IMR-90 (cell line): ENCODE measurements at regions not wholly inside any gene's neighbourhood (a gene's known extent, or its start where the extent isn't known, plus 50 kb on each side); places are given as distances from the start of the nearest gene placed in this dataset.

Experiments used
- ATAC-seq: fragments of 200-7000 bp; cut with Tn5 transposase; 2 replicates; pipeline ENCODE4 v1.9.1; 2020; ENCODE audit warnings: low read depth, mild to moderate bottlenecking, moderate library complexity
- BruUV-seq: library from RNA; stranded (reverse); fragments of 400-500 nt; replicated peaks from 2 replicates; lab custom pipeline; 2021; lab: Mats Ljungman, UMichigan
- CTCF ChIA-PET: fragments of 300-600 bp; formaldehyde crosslinking; extraction: SDS; loops from one replicate; lab custom pipeline; 2021; ENCODE audit warnings: antibody characterized with exemption; lab: Yijun Ruan, JAX
- POLR2A ChIA-PET: fragments of 300-600 bp; sonication (Branson Sonifier 250); formaldehyde crosslinking; loops from one replicate; lab custom pipeline; 2022; ENCODE audit warnings: antibody characterized with exemption; ENCODE audit not compliant: unreplicated experiment; lab: Charles Lee
- DNase-seq: peaks from one replicate; pipeline ENCODE4 v3.0.0; 2013
- H2AFZ ChIP-seq: replicated peaks from 2 replicates; pipeline ENCODE3; 2013; ENCODE audit warnings: low read length, mild to moderate bottlenecking; ENCODE audit not compliant: poor library complexity
- H2AK5ac ChIP-seq: 2 replicates; pipeline ENCODE4 v1.6.1; 2013; ENCODE audit warnings: low read depth, low read length, inconsistent platforms
- H2AK9ac ChIP-seq: replicated peaks from 2 replicates; pipeline ENCODE3; 2013; ENCODE audit warnings: mild to moderate bottlenecking, low read depth, low read length, moderate library complexity; ENCODE audit not compliant: poor library complexity
- H2BK120ac ChIP-seq: 2 replicates; pipeline ENCODE4 v1.6.1; 2013; ENCODE audit warnings: low read depth, low read length, inconsistent platforms
- H2BK15ac ChIP-seq: 3 replicates; pipeline ENCODE4 v1.6.1; 2013; ENCODE audit warnings: low read depth, low read length, inconsistent platforms
- H2BK20ac ChIP-seq: 2 replicates; pipeline ENCODE4 v1.6.1; 2013; ENCODE audit warnings: low read depth, mild to moderate bottlenecking, inconsistent platforms, low read length, moderate library complexity
- H2BK5ac ChIP-seq: 2 replicates; pipeline ENCODE4 v1.6.1; 2013; ENCODE audit warnings: mild to moderate bottlenecking, low read depth, low read length, inconsistent platforms; ENCODE audit not compliant: poor library complexity, severe bottlenecking
- H3K14ac ChIP-seq: replicated peaks from 2 replicates; pipeline ENCODE4 v1.6.1; 2013; ENCODE audit warnings: low read depth, low read length, inconsistent platforms
- H3K18ac ChIP-seq: 2 replicates; pipeline ENCODE4 v1.6.1; 2013; ENCODE audit warnings: low read depth, low read length, control low read depth
- H3K23ac ChIP-seq: 2 replicates; pipeline ENCODE4 v1.6.1; 2013; ENCODE audit warnings: low read depth, low read length, inconsistent platforms
- H3K27ac ChIP-seq: 2 replicates; pipeline ENCODE4 v1.5.1; 2013; ENCODE audit warnings: mild to moderate bottlenecking, control low read depth, low read length; ENCODE audit not compliant: insufficient read depth
- H3K27me3 ChIP-seq: 2 replicates; pipeline ENCODE4 v1.6.1; 2013; ENCODE audit warnings: low read length; ENCODE audit not compliant: control insufficient read depth, insufficient read depth
- H3K36me3 ChIP-seq: 2 replicates; pipeline ENCODE4 v1.6.1; 2013; ENCODE audit warnings: low read length, mixed read lengths; ENCODE audit not compliant: control insufficient read depth, insufficient read depth
- H3K4ac ChIP-seq: 2 replicates; pipeline ENCODE4 v1.6.1; 2013; ENCODE audit warnings: low read depth, low read length, inconsistent platforms
- H3K4me1 ChIP-seq: 2 replicates; pipeline ENCODE4 v1.6.1; 2013; ENCODE audit warnings: low read length, mixed read lengths; ENCODE audit not compliant: control insufficient read depth, insufficient read depth
- H3K4me2 ChIP-seq: 2 replicates; pipeline ENCODE4 v1.6.1; 2013; ENCODE audit warnings: low read depth, mild to moderate bottlenecking, control low read depth, low read length, moderate library complexity
- H3K4me3 ChIP-seq: 2 replicates; pipeline ENCODE4 v1.5.1; 2013; ENCODE audit warnings: low read depth, mild to moderate bottlenecking, control low read depth, low read length, moderate library complexity; ENCODE audit not compliant: insufficient read depth
- H3K56ac ChIP-seq: 2 replicates; pipeline ENCODE4 v1.6.1; 2013; ENCODE audit warnings: low read length, inconsistent platforms; ENCODE audit not compliant: insufficient read depth; ENCODE audit errors: extremely low read depth
- H3K79me1 ChIP-seq, 2 experiments: 2 replicates each; pipeline ENCODE4 v1.6.1; 2013; ENCODE audit warnings: low read length in 2 of 2, inconsistent platforms in 1 of 2, low read depth in 1 of 2
- H3K9ac ChIP-seq: 2 replicates; pipeline ENCODE4 v1.6.1; 2013; ENCODE audit warnings: low read depth, low read length, control low read depth
- H3K9me1 ChIP-seq: 2 replicates; pipeline ENCODE4 v1.6.1; 2013; ENCODE audit warnings: low read length, inconsistent platforms; ENCODE audit not compliant: insufficient read depth
- H3K9me3 ChIP-seq: 2 replicates; pipeline ENCODE4 v1.6.1; 2013; ENCODE audit warnings: low read length; ENCODE audit not compliant: control insufficient read depth, insufficient read depth
- H4K20me1 ChIP-seq: 2 replicates; pipeline ENCODE4 v1.6.1; 2013; ENCODE audit warnings: low read length, inconsistent platforms; ENCODE audit not compliant: insufficient read depth
- H4K5ac ChIP-seq: 2 replicates; pipeline ENCODE4 v1.6.1; 2013; ENCODE audit warnings: mild to moderate bottlenecking, low read depth, low read length, control low read depth
- H4K8ac ChIP-seq, 2 experiments: 2 replicates each; pipeline ENCODE4 v1.6.1; 2013; ENCODE audit warnings: low read depth in 2 of 2, low read length in 2 of 2, control low read depth in 1 of 2, inconsistent platforms in 1 of 2
- H4K91ac ChIP-seq: 2 replicates; pipeline ENCODE4 v1.6.1; 2013; ENCODE audit warnings: low read depth, low read length, inconsistent platforms; ENCODE audit not compliant: insufficient read depth
- POLR2A ChIP-seq: IDR thresholded peaks from 2 replicates; pipeline ENCODE4 v1.6.1; 2012; ENCODE audit warnings: mild to moderate bottlenecking, low read depth, low read length
- RAD21 ChIP-seq: IDR thresholded peaks from 2 replicates; pipeline ENCODE4 v1.6.1; 2012; ENCODE audit warnings: low read length, improper control_type of control experiment
- WGBS, 2 experiments: methylation state at CpG; one replicate each; pipeline versions ENCODE4 v1.1.5 to v1.1.7; 2013; ENCODE audit warnings: missing lambda C conversion rate in 2 of 2; ENCODE audit not compliant: insufficient read length in 1 of 2; ENCODE audit errors: extremely low coverage in 2 of 2; 5-methylcytosine and 5-hydroxymethylcytosine counted together
- dilution Hi-C: fragments of 300-500 bp; cut with HindIII; formaldehyde crosslinking; loops from one replicate; pipeline ENCODE4 v1.14.3; 2018; ENCODE audit warnings: low sequenced_read_pairs; ENCODE audit not compliant: unreplicated experiment
- in situ Hi-C: fragments of 300-500 bp; cut with MboI; formaldehyde crosslinking; loops from 3 replicates; pipeline ENCODE4 v1.14.3; 2019; ENCODE audit warnings: low sequenced_read_pairs, inconsistent platforms, mixed read lengths
- intact Hi-C: fragments of 100-400 bp; cut with micrococcal nuclease; formaldehyde crosslinking; loops from 2 replicates; pipeline ENCODE4 v1.10.0; 2022

GRCh38 chr11:42589286-42589685, 722.5 kb upstream of the API5 start:
- Histone ChIP-seq H3K9ac (no peak overlapping the region), H2BK5ac (no peak overlapping the region), H3K4me3 (no peak overlapping the region), H3K14ac (no peak overlapping the region), H2AFZ (no peak overlapping the region), H3K18ac (no peak overlapping the region), H2AK9ac (no peak overlapping the region), H3K56ac (no peak overlapping the region), H4K91ac (no peak overlapping the region), H3K36me3 (no peaks in the 10 kb centered on the region), H2AK5ac (no peak overlapping the region), H2BK20ac (no peak overlapping the region), H3K27ac (no peak overlapping the region), H4K20me1 (no peaks in the 10 kb centered on the region), H3K27me3 (no peaks in the 10 kb centered on the region), H3K9me1 (no peaks in the 10 kb centered on the region), H2BK15ac (no peak overlapping the region), H3K23ac (no peak overlapping the region), H3K4me2 (no peak overlapping the region), H3K79me1 (no peaks in the 10 kb centered on the region), H3K4ac (no peak overlapping the region), H2BK120ac (no peak overlapping the region), H3K9me3 (0 out of 2 replicates have a peak, but pooled peaks cover 2% of the 10 kb centered on the region), H4K8ac (no peak overlapping the region), H3K4me1 (no peaks in the 10 kb centered on the region), H4K5ac (no peak overlapping the region)
- WGBS, 2 experiments: 0% methylated on average over 2 of the region's 2 CpGs; no CpG with 5 or more reads in 1 of the 2 experiments
- intact Hi-C loops (no loop called here), in situ Hi-C loops (no loop called here), dilution Hi-C loops (no loop called here)
- DNase-seq (no peak), ATAC-seq (no peak)
- CTCF ChIA-PET: no interaction called here
- POLR2A ChIA-PET: no interaction called here
- BruUV-seq: no TSS peak
- TF ChIP-seq RAD21 (no peak), POLR2A (no peak)
